Activated CD4-positive, alpha-beta T cell treated with anti-CD3 and anti-CD28 coated beads, Interleukin-2, amount 10 ng/mL, durations not matched to agents 7 days and 5 days (primary cell): ENCODE measurements at regions not wholly inside any gene's neighbourhood (a gene's known extent, or its start where the extent isn't known, plus 50 kb on each side); places are given as distances from the start of the nearest gene placed in this dataset. TPM values are rescaled to one million over a fixed set of nuclear protein-coding genes. Genes with fewer than 3 reads are reported as not detected.
A peak's percentile ranks its signal among the peaks of the same experiment; 100 is the strongest.

Experiments used
- CTCF ChIA-PET: fragments of 350-600 bp; sonication (Branson Sonifier 250); formaldehyde crosslinking; loops from one replicate; lab custom pipeline; 2021; ENCODE audit warnings: antibody characterized with exemption; lab: Charles Lee
- POLR2A ChIA-PET: fragments of 350-600 bp; sonication (Branson Sonifier 250); formaldehyde crosslinking; loops from one replicate; lab custom pipeline; 2021; ENCODE audit warnings: antibody characterized with exemption; lab: Charles Lee
- DNase-seq: peaks from one replicate; pipeline ENCODE4 v3.0.0-alpha.2; 2020
- H3K27ac Mint-ChIP-seq: one replicate; pipeline ENCODE4 v1.8.0; 2021; ENCODE audit warnings: mild to moderate bottlenecking, moderate library complexity, mixed read lengths
- H3K27me3 Mint-ChIP-seq: one replicate; pipeline ENCODE4 v1.8.0; 2021; ENCODE audit warnings: mixed read lengths
- H3K36me3 Mint-ChIP-seq: one replicate; pipeline ENCODE4 v1.8.0; 2021; ENCODE audit warnings: low read depth, mixed read lengths
- H3K4me1 Mint-ChIP-seq: one replicate; pipeline ENCODE4 v1.8.0; 2021; ENCODE audit warnings: mixed read lengths
- H3K4me3 Mint-ChIP-seq: one replicate; pipeline ENCODE4 v1.8.0; 2021; ENCODE audit warnings: mild to moderate bottlenecking, moderate library complexity, mixed read lengths
- H3K9me3 Mint-ChIP-seq: one replicate; pipeline ENCODE4 v1.8.0; 2021; ENCODE audit warnings: mixed read lengths
- microRNA-seq: library from miRNA; unstranded; fragments of <30 nt; microRNA quantifications from one replicate; pipeline ENCODE4 v1.2.0, GENCODE V29; 2021; ENCODE audit warnings: borderline microRNAs expressed, borderline replicate concordance

- Mint-ChIP-seq H3K27me3 (peaks cover 25% of the 10 kb centered on the region), H3K9me3 (peaks cover 12% of the 10 kb centered on the region), H3K4me3 (no peak overlapping the region), H3K27ac (no peak overlapping the region), H3K36me3 (no peaks in the 10 kb centered on the region), H3K4me1 (peaks cover 3% of the 10 kb centered on the region)
- ChIA-PET CTCF (no interaction called here), POLR2A (no interaction called here)
- DNase-seq, result no peak
These were observed 52.9 kb upstream of the HPCAL1 start for GRCh38 chr2:10249798-10250197.

- H3K27me3 Mint-ChIP-seq, result peaks cover 25% of the 10 kb centered on the region
- peaks cover 3% of the 10 kb centered on the region for H3K4me1 Mint-ChIP-seq
- CTCF ChIA-PET, result interaction anchor here (0.6 kb wide), 1 partner anchor 23 kb away, joined by 3 read pairs; no protein-coding TSS in a partner anchor
- no peak overlapping the region for H3K4me3 Mint-ChIP-seq
- no peaks in the 10 kb centered on the region for H3K36me3 Mint-ChIP-seq
- peaks cover 12% of the 10 kb centered on the region for H3K9me3 Mint-ChIP-seq
- POLR2A ChIA-PET, result no interaction called here
- H3K27ac Mint-ChIP-seq, result no peak overlapping the region
- no peak for DNase-seq
These were observed 50.5 kb upstream of the HPCAL1 start for GRCh38 chr2:10252224-10252623.

- DNase-seq, result no peak
- Mint-ChIP-seq H3K36me3 (no peaks in the 10 kb centered on the region), H3K9me3 (peaks cover 12% of the 10 kb centered on the region), H3K27me3 (peaks cover 25% of the 10 kb centered on the region), H3K4me3 (no peak overlapping the region), H3K4me1 (peaks cover 3% of the 10 kb centered on the region), H3K27ac (peak overlapping the region; percentile 25)
- POLR2A ChIA-PET, result no interaction called here
- CTCF ChIA-PET, result interaction anchor here (0.6 kb wide), 1 partner anchor 23 kb away, joined by 3 read pairs; no protein-coding TSS in a partner anchor
These were observed 50.0 kb upstream of the HPCAL1 start for GRCh38 chr2:10252661-10253060.

Small RNA genes lying in the stretch of these regions (microRNA-seq; reads per million reads assigned to microRNA genes)
- not detected for gene MIR4261
